ENCODE measurements at regions not wholly inside any gene's neighbourhood (a gene's known extent, or its start where the extent isn't known, plus 50 kb on each side); places are given as distances from the start of the nearest gene placed in this dataset.

DNA sequence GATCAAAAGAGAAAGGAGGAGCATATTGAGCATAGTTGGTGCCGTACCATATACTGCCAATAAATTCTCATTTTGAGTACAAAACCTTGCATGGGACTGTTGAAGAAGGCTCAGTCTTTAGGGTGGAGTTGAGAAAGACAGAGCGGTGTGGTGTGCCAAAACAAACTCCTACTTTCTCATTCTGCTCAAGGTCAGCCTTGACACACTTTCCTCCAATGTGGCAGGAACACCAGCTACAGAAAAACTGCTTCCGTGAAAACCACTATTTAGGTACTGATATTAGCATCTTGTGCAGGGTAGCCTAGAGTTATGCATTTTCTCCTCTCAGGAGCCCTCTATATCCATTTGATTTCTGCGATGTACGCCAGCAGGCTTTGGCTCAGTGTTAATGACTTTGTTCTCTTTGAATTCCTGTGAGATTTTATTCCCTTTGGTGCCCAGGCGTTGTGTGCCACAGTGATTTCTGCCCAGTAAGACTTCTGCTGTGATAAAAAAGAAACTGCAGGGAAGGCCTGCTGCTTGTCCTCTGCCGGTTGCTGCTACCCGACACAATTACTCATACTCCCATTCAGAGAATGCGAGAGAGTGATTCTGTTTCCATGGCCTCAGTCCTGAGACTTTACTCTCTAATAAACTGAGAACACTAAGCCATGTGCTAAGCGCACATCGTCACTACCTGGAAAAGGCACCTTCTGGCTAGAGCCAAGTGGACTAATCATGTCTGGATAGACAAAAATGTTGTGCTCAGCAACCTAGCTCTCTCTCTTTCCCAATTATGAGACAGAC is 88.3 kb upstream of the MDM1 start:
- TF ChIP-seq, protein P1, sequence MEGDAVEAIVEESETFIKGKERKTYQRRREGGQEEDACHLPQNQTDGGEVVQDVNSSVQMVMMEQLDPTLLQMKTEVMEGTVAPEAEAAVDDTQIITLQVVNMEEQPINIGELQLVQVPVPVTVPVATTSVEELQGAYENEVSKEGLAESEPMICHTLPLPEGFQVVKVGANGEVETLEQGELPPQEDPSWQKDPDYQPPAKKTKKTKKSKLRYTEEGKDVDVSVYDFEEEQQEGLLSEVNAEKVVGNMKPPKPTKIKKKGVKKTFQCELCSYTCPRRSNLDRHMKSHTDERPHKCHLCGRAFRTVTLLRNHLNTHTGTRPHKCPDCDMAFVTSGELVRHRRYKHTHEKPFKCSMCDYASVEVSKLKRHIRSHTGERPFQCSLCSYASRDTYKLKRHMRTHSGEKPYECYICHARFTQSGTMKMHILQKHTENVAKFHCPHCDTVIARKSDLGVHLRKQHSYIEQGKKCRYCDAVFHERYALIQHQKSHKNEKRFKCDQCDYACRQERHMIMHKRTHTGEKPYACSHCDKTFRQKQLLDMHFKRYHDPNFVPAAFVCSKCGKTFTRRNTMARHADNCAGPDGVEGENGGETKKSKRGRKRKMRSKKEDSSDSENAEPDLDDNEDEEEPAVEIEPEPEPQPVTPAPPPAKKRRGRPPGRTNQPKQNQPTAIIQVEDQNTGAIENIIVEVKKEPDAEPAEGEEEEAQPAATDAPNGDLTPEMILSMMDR (IDR thresholded peaks at IDR 0.05) = no peak
- no peak for TF ChIP-seq POLR2A (IDR thresholded peaks at IDR 0.05)
- TF ChIP-seq POLR2AphosphoS5 (IDR thresholded peaks at IDR 0.05; ENCODE audit: insufficient read depth in 1 of 2, low read depth in 1 of 2) = no peak
- intact Hi-C loops (cut with DNase I) = no loop called here
- Histone ChIP-seq H3K27ac (peak overlapping the region; percentile 67), H3K4me3 (peak overlapping the region in 1 of 2 donors; percentile 16), H3K27me3 (no peaks in the 10 kb centered on the region), H3K9me3 (no peaks in the 10 kb centered on the region), H3K4me1 (peaks cover 15% of the 10 kb centered on the region), H3K36me3 (no peaks in the 10 kb centered on the region)
- DNase-seq (ENCODE audit: extremely low spot score in 2 of 2) = no peak

DNA sequence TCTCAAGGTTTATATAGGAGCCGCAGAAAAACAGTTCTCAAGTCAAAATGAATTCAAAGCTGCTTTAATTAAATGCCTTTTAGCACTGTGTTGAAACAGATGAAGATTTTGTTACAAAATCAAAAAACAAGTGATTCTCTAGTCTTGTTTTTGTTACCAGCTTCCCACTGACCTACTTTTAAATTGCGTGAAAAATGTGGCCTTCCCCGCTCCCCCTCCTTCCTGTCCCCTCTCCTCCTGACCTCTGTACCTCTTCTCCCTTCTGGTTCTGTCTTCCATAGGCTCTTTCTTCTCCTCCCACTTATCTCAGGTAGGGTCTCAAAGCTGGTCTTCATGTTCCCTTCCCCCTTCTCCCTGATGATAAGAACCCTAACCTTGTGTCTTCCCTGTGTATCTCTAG is 90.0 kb upstream of the MDM1 start:
- H3K4me1 ChIP-seq = peaks cover 15% of the 10 kb centered on the region
- H3K27me3 ChIP-seq = no peaks in the 10 kb centered on the region
- no peak overlapping the region for H3K4me3 ChIP-seq
- DNase-seq (ENCODE audit: extremely low spot score in 2 of 2) = no peak
- no peak overlapping the region for H3K27ac ChIP-seq
- H3K9me3 ChIP-seq = no peaks in the 10 kb centered on the region
- no peak for TF ChIP-seq POLR2A (IDR thresholded peaks at IDR 0.05)
- TF ChIP-seq, protein P1 (IDR thresholded peaks at IDR 0.05) = no peak
- no peak for TF ChIP-seq POLR2AphosphoS5 (IDR thresholded peaks at IDR 0.05; ENCODE audit: insufficient read depth in 1 of 2, low read depth in 1 of 2)
- H3K36me3 ChIP-seq = no peaks in the 10 kb centered on the region
- intact Hi-C loops (cut with DNase I) = no loop called here

DNA sequence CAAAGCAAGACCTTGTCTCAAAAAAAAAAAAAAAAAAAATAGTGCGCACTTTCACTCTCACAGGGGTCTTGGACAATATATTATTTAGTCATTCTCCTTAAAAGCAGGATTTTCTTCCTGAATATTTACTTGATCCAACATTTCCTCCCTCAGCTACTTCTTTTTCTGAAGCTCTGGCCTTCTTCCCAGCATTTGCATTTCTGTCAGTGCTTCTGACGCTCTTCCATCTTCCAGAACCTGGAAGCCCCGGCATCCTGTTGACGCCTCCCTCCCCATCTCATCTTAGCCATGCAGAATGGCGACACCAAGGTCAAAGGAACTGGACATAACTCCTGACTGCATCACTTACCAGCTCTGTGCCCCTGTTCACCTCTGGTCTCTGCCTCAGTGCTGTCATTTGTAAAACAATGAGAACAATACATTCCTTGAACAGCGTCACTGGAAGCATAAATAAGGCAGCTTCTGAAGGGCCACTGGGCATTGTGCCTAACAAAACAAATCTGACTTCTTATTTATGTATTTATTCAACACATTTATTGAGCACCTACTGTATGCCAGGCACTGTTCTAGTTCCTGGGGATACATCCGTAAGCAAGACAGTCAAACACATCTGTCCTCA is 90.9 kb upstream of the MDM1 start:
- DNase-seq (ENCODE audit: extremely low spot score in 2 of 2) = no peak
- Histone ChIP-seq H3K9me3 (no peaks in the 10 kb centered on the region), H3K27me3 (no peaks in the 10 kb centered on the region), H3K36me3 (no peaks in the 10 kb centered on the region), H3K4me3 (no peak overlapping the region), H3K4me1 (peaks cover 15% of the 10 kb centered on the region), H3K27ac (no peak overlapping the region)
- no peak for TF ChIP-seq POLR2AphosphoS5 (IDR thresholded peaks at IDR 0.05; ENCODE audit: insufficient read depth in 1 of 2, low read depth in 1 of 2)
- TF ChIP-seq POLR2A (IDR thresholded peaks at IDR 0.05) = no peak
- TF ChIP-seq, protein P1 (IDR thresholded peaks at IDR 0.05) = no peak
- intact Hi-C loops (cut with DNase I) = no loop called here

DNA sequence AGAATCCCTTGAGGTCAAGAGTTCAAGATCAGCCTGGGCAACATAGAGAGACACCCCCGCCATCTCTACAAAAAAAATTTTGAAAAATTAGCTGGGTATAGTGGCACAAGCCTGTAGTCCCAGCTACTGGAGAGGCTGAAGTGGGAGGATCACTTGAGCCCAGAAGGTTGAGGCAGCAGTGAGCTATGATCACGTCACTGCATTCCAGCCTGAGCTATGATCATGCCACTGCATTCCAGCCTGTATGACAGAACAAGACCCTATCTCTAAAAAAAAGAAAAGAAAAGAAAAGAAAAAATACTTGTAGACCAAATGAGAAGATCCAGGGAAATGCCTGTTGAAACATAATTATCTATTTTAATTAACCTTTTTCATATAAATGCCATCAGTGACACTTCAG is 93.8 kb upstream of the MDM1 start:
- H3K9me3 ChIP-seq = no peaks in the 10 kb centered on the region
- TF ChIP-seq POLR2AphosphoS5 (IDR thresholded peaks at IDR 0.05; ENCODE audit: insufficient read depth in 1 of 2, low read depth in 1 of 2) (no peak), POLR2A (IDR thresholded peaks at IDR 0.05) (no peak)
- TF ChIP-seq, protein P1 (IDR thresholded peaks at IDR 0.05) = no peak
- no peak overlapping the region for H3K27ac ChIP-seq
- DNase-seq (ENCODE audit: extremely low spot score in 2 of 2) = no peak
- H3K36me3 ChIP-seq = no peaks in the 10 kb centered on the region
- H3K4me1 ChIP-seq = peaks cover 10% of the 10 kb centered on the region
- no peak overlapping the region for H3K4me3 ChIP-seq
- no peaks in the 10 kb centered on the region for H3K27me3 ChIP-seq
- intact Hi-C loops (cut with DNase I) = no loop called here

DNA sequence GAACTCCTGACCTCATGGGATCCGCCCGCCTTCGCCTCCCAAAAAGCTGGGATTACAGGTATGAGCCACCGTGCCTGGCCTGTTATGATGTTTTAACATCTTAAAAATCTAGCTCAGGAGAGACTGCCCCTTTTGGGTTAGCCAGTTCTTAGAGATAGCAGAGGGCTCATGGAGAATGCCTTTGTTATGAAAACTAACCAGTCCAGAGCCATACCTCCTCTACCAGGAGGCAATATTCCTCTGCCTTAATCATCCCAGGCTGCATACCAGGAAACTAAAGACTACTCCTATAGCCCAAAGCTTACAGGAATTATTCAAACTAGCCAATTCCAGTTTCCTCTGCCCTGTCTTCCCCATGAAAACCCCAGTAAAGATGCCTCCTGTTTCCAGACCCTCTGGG is 96.0 kb upstream of the MDM1 start:
- no peak for DNase-seq (ENCODE audit: extremely low spot score in 2 of 2)
- Histone ChIP-seq H3K27ac (no peak overlapping the region), H3K4me1 (peaks cover 10% of the 10 kb centered on the region), H3K36me3 (no peaks in the 10 kb centered on the region), H3K4me3 (no peak overlapping the region), H3K27me3 (no peaks in the 10 kb centered on the region), H3K9me3 (no peaks in the 10 kb centered on the region)
- TF ChIP-seq, protein P1 (IDR thresholded peaks at IDR 0.05) = no peak
- intact Hi-C loops (cut with DNase I) = no loop called here
